ENCODE measurements at regions not wholly inside any gene's neighbourhood (a gene's known extent, or its start where the extent isn't known, plus 50 kb on each side); places are given as distances from the start of the nearest gene placed in this dataset.

DNA sequence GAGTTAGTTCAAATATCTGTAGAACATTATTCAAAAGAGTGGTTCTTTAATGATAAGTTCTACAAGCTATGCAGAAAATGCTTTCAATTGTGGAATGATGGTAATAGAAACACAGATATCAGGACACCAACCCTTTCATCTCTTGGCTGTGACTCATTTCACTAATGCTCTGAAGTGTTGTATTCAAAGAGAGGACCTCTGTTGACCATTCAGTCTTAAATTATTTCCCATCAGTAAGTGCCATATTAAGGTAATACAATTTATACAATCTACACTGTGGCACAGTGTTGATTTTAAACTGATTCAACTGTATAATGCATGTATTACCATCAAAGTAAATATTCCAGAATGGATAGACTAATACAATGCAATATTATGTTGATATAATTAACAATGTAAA is 289.0 kb upstream of the ADGRL3 start:
- TF ChIP-seq, protein P1, sequence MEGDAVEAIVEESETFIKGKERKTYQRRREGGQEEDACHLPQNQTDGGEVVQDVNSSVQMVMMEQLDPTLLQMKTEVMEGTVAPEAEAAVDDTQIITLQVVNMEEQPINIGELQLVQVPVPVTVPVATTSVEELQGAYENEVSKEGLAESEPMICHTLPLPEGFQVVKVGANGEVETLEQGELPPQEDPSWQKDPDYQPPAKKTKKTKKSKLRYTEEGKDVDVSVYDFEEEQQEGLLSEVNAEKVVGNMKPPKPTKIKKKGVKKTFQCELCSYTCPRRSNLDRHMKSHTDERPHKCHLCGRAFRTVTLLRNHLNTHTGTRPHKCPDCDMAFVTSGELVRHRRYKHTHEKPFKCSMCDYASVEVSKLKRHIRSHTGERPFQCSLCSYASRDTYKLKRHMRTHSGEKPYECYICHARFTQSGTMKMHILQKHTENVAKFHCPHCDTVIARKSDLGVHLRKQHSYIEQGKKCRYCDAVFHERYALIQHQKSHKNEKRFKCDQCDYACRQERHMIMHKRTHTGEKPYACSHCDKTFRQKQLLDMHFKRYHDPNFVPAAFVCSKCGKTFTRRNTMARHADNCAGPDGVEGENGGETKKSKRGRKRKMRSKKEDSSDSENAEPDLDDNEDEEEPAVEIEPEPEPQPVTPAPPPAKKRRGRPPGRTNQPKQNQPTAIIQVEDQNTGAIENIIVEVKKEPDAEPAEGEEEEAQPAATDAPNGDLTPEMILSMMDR (IDR thresholded peaks at IDR 0.05; ENCODE audit: poor library complexity) = no peak
- TF ChIP-seq EZH2phosphoT487 (IDR thresholded peaks at IDR 0.05; ENCODE audit: low read depth, severe bottlenecking, unreplicated experiment) (no peak), EZH2 (IDR thresholded peaks at IDR 0.05; ENCODE audit: borderline replicate concordance) (no peak)

Data from hepatocyte (in vitro differentiated cells).